ENCODE measurements at regions not wholly inside any gene's neighbourhood (a gene's known extent, or its start where the extent isn't known, plus 50 kb on each side); places are given as distances from the start of the nearest gene placed in this dataset.
"Not testable (repeated sequence)": the region's sequence is repeated elsewhere in the genome, so short reads cannot be mapped to it uniquely, and the experiment has no call there.

DNA sequence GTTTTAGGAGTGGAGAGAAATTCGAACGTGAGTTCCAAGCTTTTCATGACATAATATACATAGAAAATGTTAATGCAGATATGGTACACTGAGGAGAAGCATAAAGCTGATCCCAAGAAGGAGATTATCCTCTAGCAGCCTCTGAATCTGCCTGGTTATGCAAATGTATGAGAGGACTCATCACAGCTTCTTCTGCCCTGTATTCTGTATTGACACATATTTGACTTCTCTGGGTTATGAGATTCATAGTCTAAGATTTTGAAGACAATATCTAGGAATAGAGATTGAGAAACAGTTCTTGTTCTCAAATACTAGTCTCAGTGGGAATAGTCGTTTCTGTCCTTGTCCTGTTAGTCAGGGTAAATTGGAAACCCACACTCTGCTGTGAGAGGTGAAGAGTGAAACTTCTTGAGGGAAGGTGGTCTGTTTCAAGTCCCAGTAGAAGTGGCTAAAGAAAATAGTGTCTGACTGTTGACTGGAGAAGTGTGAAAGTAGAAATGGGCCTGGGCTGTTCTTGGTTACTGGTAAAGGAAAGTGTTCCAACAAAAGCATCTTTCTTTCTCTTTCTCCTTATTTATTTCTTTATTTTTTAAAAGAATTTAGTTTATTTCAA lies 1356.6 kb downstream of the SLITRK5 start:
- DNase-seq (ENCODE audit: low read depth in 2 of 2) = no peak

DNA sequence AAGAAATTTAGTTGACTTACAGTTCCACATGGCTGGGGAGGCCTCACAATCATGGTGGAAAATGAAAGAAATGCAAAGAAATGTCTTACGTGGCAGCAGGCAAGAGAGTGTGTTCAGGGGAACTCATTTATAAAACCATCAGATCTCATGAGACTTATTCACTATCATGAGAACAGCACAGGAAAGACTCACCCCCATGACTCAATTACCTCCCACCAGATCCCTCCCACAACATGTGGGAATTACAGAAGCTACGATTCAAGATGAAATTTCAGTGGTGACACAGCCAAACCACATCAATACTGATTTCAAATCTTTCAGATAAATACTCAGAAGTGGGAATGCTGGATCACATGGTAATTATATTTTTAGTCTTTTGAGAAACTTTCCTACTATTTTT lies 1357.9 kb downstream of the SLITRK5 start:
- no peak for DNase-seq (ENCODE audit: low read depth in 2 of 2)

DNA sequence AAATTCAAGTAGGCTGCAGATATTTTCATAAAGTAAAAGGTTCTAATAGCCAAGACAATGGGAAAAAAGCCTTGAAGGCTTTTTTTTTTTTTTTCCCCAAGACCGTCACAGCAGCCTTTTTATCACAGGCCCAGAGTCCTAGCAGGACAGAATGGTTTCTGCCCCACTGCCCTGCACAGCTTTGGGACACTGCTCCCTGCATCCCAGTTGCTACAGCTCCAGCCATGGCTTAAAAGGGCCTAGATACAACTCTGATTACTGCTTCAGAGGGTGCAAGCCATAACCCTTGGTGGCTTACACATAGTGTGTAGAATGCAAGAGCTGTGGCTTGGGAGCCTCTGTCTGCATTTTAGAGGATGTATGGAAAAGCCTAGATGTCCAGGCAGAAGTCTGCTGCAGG lies 1362.8 kb downstream of the SLITRK5 start:
- no peak for DNase-seq (ENCODE audit: low read depth in 2 of 2)

GRCh38 chr13:89052699-89053098 lies 1381.5 kb downstream of the SLITRK5 start:
- DNase-seq (ENCODE audit: low read depth in 2 of 2) = no peak

GRCh38 chr13:89053418-89053817 lies 1382.2 kb downstream of the SLITRK5 start:
- no peak for DNase-seq (ENCODE audit: low read depth in 2 of 2)

- DNase-seq (ENCODE audit: low read depth in 2 of 2) = no peak
These were observed 1386.1 kb downstream of the SLITRK5 start for GRCh38 chr13:89057274-89057673.

DNA sequence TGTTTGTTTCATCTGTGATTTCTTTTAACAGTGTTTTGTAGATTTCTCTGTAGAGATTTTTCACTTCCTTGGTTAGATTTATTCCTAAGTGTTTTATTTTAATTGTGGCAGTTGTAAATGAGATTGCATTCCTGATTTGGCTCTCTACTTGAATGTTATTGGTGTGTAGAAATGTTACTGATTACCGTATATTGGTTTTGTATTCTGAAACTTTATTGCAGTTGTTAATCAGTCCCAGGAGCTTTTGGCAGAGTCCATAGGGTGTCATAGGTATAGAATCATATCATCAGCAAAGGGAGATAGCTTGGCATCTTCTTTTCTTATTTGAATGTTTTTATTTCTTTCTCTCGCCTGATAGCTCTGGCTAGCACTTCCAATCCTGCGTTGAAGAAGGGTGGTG lies 1386.7 kb downstream of the SLITRK5 start:
- DNase-seq (ENCODE audit: low read depth in 2 of 2) = no peak

GRCh38 chr13:89061821-89062220 lies 1390.7 kb downstream of the SLITRK5 start:
- DNase-seq (ENCODE audit: low read depth in 2 of 2) = no peak

- peak in 1 of 2 donors; percentile 21 for DNase-seq (ENCODE audit: low read depth in 2 of 2)
These were observed 1395.8 kb downstream of the SLITRK5 start for GRCh38 chr13:89066868-89067466.

GRCh38 chr13:89072979-89073378 lies 1401.8 kb downstream of the SLITRK5 start:
- DNase-seq (ENCODE audit: low read depth in 2 of 2) = no peak

- DNase-seq (ENCODE audit: low read depth in 2 of 2) = no peak
These were observed 1405.5 kb downstream of the SLITRK5 start for GRCh38 chr13:89076622-89077021.

DNA sequence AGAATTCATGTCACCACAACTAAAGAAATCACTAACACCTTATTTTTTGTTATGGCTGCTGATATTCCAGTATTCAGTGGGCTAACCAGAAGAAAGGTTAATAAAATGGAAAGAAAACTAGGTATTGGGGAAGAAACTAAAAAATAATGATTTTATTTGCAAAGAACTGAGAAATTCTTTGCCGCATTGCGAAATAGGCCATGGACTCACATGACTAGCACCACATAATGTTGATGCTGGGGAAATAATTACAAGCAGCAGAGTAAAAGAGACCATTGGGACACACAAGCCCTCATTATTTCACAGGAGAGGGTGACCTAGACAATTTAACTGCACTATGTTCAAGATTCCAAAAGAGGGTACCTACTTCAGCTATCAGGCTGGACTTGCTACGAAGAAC lies 1411.5 kb downstream of the SLITRK5 start:
- DNase-seq (ENCODE audit: low read depth in 2 of 2) = no peak

DNA sequence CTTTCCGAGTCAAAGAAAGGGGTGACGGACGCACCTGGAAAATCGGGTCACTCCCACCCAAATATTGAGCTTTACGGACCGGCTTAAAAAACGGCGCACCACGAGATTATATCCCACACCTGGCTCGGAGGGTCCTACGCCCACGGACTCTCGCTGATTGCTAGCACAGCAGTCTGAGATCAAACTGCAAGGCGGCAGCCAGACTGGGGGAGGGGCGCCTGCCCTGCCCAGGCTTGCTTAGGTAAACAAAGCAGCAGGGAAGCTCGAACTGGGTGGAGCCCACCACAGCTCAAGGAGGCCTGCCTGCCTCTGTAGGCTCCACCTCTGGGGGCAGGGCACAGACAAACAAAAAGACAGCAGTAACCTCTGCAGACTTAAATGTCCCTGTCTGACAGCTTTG lies 1416.9 kb downstream of the SLITRK5 start:
- not testable (repeated sequence) for DNase-seq (ENCODE audit: low read depth in 2 of 2)

- no peak for DNase-seq (ENCODE audit: low read depth in 2 of 2)
These were observed 1426.8 kb downstream of the SLITRK5 start for GRCh38 chr13:89097994-89098393.

DNA sequence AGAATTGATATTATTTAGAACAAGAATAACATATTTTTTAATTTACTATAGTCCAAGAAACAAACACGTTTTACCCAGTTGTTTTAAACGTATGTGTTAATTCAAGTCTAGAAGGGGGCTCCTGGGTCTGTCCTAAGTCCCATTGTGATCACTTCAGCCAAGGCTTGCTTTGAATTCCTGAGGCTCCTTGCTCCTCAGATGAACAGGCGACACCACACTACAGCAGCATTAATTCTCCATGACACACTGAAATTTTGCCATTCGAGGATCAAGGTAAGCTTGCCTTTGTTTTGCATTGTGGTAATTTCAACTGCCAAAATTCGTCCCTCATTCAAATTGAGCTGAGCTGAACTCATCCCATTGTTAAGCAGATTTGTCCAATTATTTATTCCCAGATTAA lies 1442.6 kb downstream of the SLITRK5 start:
- DNase-seq (ENCODE audit: low read depth in 2 of 2) = no peak

GRCh38 chr13:89115307-89115706 lies 1444.1 kb downstream of the SLITRK5 start:
- no peak for DNase-seq (ENCODE audit: low read depth in 2 of 2)

GRCh38 chr13:89136678-89137077 lies 1465.5 kb downstream of the SLITRK5 start:
- no peak for DNase-seq (ENCODE audit: low read depth in 2 of 2)

- DNase-seq (ENCODE audit: low read depth in 2 of 2) = no peak
These were observed 1479.2 kb downstream of the SLITRK5 start for GRCh38 chr13:89150362-89150761.

DNA sequence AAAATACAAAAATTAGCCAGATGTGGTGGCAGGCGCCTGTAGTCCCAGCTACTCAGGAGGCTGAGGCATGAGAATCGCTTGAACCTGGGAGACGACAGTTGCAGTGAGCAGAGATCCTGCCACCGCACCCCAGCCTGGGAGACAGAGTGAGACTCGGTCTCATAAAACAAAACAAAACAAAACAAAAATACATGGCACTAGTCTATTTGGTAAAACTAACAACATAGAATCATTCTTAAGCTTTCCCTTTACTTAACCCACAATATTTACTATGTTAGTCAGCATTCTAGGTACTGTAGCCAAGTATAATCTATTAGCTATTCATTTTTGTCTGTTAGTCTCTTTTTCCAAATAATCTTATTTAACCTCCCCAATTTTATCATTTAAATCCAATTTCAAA lies 1482.8 kb downstream of the SLITRK5 start:
- no peak for DNase-seq (ENCODE audit: low read depth in 2 of 2)

- DNase-seq (ENCODE audit: low read depth in 2 of 2) = no peak
These were observed 1491.9 kb downstream of the SLITRK5 start for GRCh38 chr13:89163096-89163495.

- no peak for DNase-seq (ENCODE audit: low read depth in 2 of 2)
These were observed 1494.5 kb downstream of the SLITRK5 start for GRCh38 chr13:89165685-89166084.

- no peak for DNase-seq (ENCODE audit: low read depth in 2 of 2)
These were observed 1498.8 kb downstream of the SLITRK5 start for GRCh38 chr13:89169951-89170350.

- no peak for DNase-seq (ENCODE audit: low read depth in 2 of 2)
These were observed 1509.9 kb downstream of the SLITRK5 start for GRCh38 chr13:89181041-89181440.

DNA sequence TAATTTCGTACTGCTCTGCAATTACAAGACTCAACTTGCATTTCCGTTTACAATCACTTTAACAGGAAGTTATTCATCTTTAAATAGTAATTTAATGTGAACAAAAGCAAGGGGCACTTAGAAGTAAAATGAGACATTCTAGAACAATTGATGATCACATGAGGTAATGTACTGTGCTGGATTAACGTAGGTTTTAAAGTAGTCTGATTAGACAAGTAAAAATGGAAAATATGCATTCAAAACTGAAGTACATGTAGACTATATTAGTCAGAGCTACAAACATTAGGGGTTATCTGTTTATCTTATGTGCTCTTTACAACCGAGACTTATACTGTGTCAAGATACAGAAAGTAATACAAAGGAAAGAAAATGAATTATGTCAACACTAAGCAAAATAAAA lies 1528.0 kb downstream of the SLITRK5 start:
- DNase-seq (ENCODE audit: low read depth in 2 of 2) = no peak

All from stimulated activated CD4-positive, alpha-beta T cell treated with anti-CD3 and anti-CD28 coated beads, Interleukin-1b, Interleukin-23, amount 100 ng/mL, for 4 hours (primary cell).